Neutrophil (primary cell): ENCODE measurements at regions not wholly inside any gene's neighbourhood (a gene's known extent, or its start where the extent isn't known, plus 50 kb on each side); places are given as distances from the start of the nearest gene placed in this dataset.

Experiments
- H3K27ac ChIP-seq: fragments of 200-600 bp; sonication (generic); 2 replicates; pipeline ENCODE4 v1.5.1; 2016; ENCODE audit warnings: mild to moderate bottlenecking, moderate library complexity
- H3K27me3 ChIP-seq: fragments of 200-600 bp; sonication (generic); 2 replicates; pipeline ENCODE4 v1.6.0; 2016; ENCODE audit warnings: mild to moderate bottlenecking
- H3K36me3 ChIP-seq: fragments of 200-600 bp; sonication (generic); 2 replicates; pipeline ENCODE4 v1.5.1; 2017
- H3K4me1 ChIP-seq, 2 experiments: fragments of 200-600 bp in 1 of 2; sonication (generic) in 1 of 2; 1 replicate in 1 of 2; 2 replicates in 1 of 2; pipeline versions ENCODE4 v1.5.1 to v1.6.1; 2013 to 2016; ENCODE audit warnings: low read depth in 1 of 2, low read length in 1 of 2, mild to moderate bottlenecking in 1 of 2, moderate library complexity in 1 of 2; ENCODE audit not compliant: control insufficient read depth in 1 of 2, insufficient read depth in 1 of 2
- H3K4me3 ChIP-seq, 2 experiments: fragments of 200-600 bp in 1 of 2; sonication (generic) in 1 of 2; 1 replicate in 1 of 2; 2 replicates in 1 of 2; pipeline ENCODE4 v1.5.1; 2013 to 2016; ENCODE audit warnings: low read depth in 1 of 2, low read length in 1 of 2, mild to moderate bottlenecking in 1 of 2, moderate library complexity in 1 of 2
- H3K9me3 ChIP-seq: fragments of 200-600 bp; sonication (generic); 2 replicates; pipeline ENCODE4 v1.5.1; 2016
- TF ChIP-seq, protein P1 (sequence below): fragments of 200-600 bp; sonication (generic); IDR thresholded peaks from 2 replicates; pipeline ENCODE4 v1.5.1; 2016; ENCODE audit warnings: antibody characterized with exemption

DNA sequence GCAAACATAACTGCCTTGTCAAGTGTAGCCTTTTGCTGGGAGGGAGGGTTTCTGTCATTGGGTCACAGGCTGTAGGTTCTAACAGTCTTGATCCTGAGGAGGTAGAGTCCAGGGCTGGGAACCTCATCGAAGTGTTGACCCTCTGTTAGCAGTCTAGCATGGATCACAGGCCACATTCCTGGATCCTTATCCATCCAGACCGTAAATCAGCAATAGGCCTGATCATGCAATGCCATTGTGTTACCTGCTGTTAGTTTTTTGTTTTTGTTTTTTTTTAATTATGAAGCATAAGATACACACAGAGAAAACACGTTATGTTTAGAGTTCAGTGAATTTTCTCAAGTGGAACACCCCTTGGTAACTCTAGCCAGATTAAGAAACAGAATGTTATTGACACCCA, 282.0 kb upstream of the TPM1 start:
- H3K27me3 ChIP-seq = no peaks in the 10 kb centered on the region
- no peaks in the 10 kb centered on the region for H3K9me3 ChIP-seq
- no peak overlapping the region for H3K4me3 ChIP-seq
- H3K36me3 ChIP-seq = no peaks in the 10 kb centered on the region
- TF ChIP-seq, protein P1, sequence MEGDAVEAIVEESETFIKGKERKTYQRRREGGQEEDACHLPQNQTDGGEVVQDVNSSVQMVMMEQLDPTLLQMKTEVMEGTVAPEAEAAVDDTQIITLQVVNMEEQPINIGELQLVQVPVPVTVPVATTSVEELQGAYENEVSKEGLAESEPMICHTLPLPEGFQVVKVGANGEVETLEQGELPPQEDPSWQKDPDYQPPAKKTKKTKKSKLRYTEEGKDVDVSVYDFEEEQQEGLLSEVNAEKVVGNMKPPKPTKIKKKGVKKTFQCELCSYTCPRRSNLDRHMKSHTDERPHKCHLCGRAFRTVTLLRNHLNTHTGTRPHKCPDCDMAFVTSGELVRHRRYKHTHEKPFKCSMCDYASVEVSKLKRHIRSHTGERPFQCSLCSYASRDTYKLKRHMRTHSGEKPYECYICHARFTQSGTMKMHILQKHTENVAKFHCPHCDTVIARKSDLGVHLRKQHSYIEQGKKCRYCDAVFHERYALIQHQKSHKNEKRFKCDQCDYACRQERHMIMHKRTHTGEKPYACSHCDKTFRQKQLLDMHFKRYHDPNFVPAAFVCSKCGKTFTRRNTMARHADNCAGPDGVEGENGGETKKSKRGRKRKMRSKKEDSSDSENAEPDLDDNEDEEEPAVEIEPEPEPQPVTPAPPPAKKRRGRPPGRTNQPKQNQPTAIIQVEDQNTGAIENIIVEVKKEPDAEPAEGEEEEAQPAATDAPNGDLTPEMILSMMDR = no peak
- no peak overlapping the region for H3K27ac ChIP-seq
- H3K4me1 ChIP-seq = no peaks in the 10 kb centered on the region

DNA sequence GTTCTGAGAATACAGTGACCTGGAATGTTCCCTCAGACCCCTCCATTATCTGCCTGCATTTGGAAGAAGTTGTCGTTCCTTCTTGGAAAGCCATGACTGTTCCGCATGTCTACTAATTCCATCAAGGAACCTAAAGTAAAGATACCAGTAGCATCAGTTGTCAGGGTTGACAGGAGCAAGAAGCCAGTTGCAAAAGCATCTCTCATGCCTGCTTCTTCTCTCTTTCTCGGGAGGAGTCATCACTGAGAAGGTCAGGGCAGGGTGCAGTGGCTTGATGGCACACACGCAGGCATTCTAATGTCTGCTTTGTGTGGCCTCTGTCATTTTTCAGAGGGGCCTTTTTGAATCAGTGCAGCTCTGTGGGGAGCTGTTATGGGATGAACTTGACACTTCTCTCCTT, 276.6 kb upstream of the TPM1 start:
- H3K4me1 ChIP-seq = no peaks in the 10 kb centered on the region
- H3K27me3 ChIP-seq = no peaks in the 10 kb centered on the region
- no peak overlapping the region for H3K27ac ChIP-seq
- H3K36me3 ChIP-seq = no peaks in the 10 kb centered on the region
- H3K4me3 ChIP-seq = no peak overlapping the region
- H3K9me3 ChIP-seq = no peaks in the 10 kb centered on the region
- TF ChIP-seq, protein P1 = no peak

- H3K4me1 ChIP-seq = peaks cover 0 to 4% of the 10 kb centered on the region in 2 experiments
- no peaks in the 10 kb centered on the region for H3K9me3 ChIP-seq
- no peaks in the 10 kb centered on the region for H3K27me3 ChIP-seq
- H3K4me3 ChIP-seq = no peak overlapping the region
- H3K36me3 ChIP-seq = no peaks in the 10 kb centered on the region
- H3K27ac ChIP-seq = no peak overlapping the region
- TF ChIP-seq, protein P1 = no peak
These were observed 275.9 kb upstream of the TPM1 start for GRCh38 chr15:62766599-62766998.

- Histone ChIP-seq H3K36me3 (no peaks in the 10 kb centered on the region), H3K9me3 (no peaks in the 10 kb centered on the region), H3K27ac (no peak overlapping the region), H3K27me3 (no peaks in the 10 kb centered on the region), H3K4me3 (no peak overlapping the region), H3K4me1 (peaks cover 0 to 5% of the 10 kb centered on the region in 2 experiments)
- TF ChIP-seq, protein P1 = no peak
These were observed 272.9 kb upstream of the TPM1 start for GRCh38 chr15:62769604-62770003.

GRCh38 chr15:62770111-62770660, 272.4 kb upstream of the TPM1 start:
- Histone ChIP-seq H3K27ac (no peak overlapping the region), H3K9me3 (no peaks in the 10 kb centered on the region)

More at GRCh38 chr15:62770111-62770660, 272.4 kb upstream of the TPM1 start:
- Histone ChIP-seq H3K36me3 (no peaks in the 10 kb centered on the region), H3K4me1 (peaks cover 0 to 5% of the 10 kb centered on the region in 2 experiments), H3K4me3 (no peak overlapping the region), H3K27me3 (no peaks in the 10 kb centered on the region)
- TF ChIP-seq, protein P1 = no peak
